Astrocyte (in vitro differentiated cells and primary cell): ENCODE measurements at regions not wholly inside any gene's neighbourhood (a gene's known extent, or its start where the extent isn't known, plus 50 kb on each side); places are given as distances from the start of the nearest gene placed in this dataset.

Experiments used
- DNase-seq: peaks from one replicate; pipeline ENCODE4 v3.0.0-alpha.2; 2010; ENCODE audit warnings: low read depth
- FAIRE-seq: peaks from 2 replicates; lab custom pipeline; 2011; peaks lifted over from hg19 to GRCh38; lab: Jason Lieb, UNC
- H2AFZ ChIP-seq: 2 replicates; pipeline ENCODE4 v1.6.0; 2012; ENCODE audit warnings: low read depth, low read length, inconsistent platforms
- H3K27ac ChIP-seq: 2 replicates; pipeline ENCODE4 v1.5.1; 2011; ENCODE audit warnings: low read depth, low read length, inconsistent platforms
- H3K27me3 ChIP-seq: 2 replicates; pipeline ENCODE4 v1.6.0; 2011; ENCODE audit warnings: low read length, inconsistent platforms; ENCODE audit not compliant: insufficient read depth
- H3K36me3 ChIP-seq: 2 replicates; pipeline ENCODE4 v1.5.1; 2011; ENCODE audit warnings: low read length, inconsistent platforms; ENCODE audit not compliant: insufficient read depth
- H3K4me1 ChIP-seq: 2 replicates; pipeline ENCODE4 v1.5.1; 2011; ENCODE audit warnings: low read length, inconsistent platforms; ENCODE audit not compliant: insufficient read depth
- H3K4me2 ChIP-seq: 2 replicates; pipeline ENCODE4 v1.6.0; 2012; ENCODE audit warnings: low read length, inconsistent platforms
- H3K4me3 ChIP-seq: 2 replicates; pipeline ENCODE4 v1.5.1; 2011; ENCODE audit warnings: low read depth, mild to moderate bottlenecking, low read length, inconsistent platforms; ENCODE audit not compliant: insufficient read depth
- H3K79me2 ChIP-seq: 2 replicates; pipeline ENCODE4 v1.6.0; 2012; ENCODE audit warnings: mild to moderate bottlenecking, low read length, inconsistent platforms; ENCODE audit not compliant: insufficient read depth
- H3K9ac ChIP-seq: 2 replicates; pipeline ENCODE4 v1.6.0; 2012; ENCODE audit warnings: mild to moderate bottlenecking, low read length, inconsistent platforms
- H3K9me3 ChIP-seq: 2 replicates; pipeline ENCODE4 v1.5.1; 2012; ENCODE audit warnings: low read depth, mild to moderate bottlenecking, low read length, inconsistent platforms; ENCODE audit not compliant: insufficient read depth
- H4K20me1 ChIP-seq: 2 replicates; pipeline ENCODE4 v1.6.0; 2012; ENCODE audit warnings: low read length, inconsistent platforms; ENCODE audit not compliant: insufficient read depth
- H3K27ac Mint-ChIP-seq: one replicate; pipeline ENCODE4 v1.8.0; 2021; ENCODE audit warnings: mild to moderate bottlenecking, mixed read lengths; ENCODE audit not compliant: unreplicated experiment
- H3K27me3 Mint-ChIP-seq: one replicate; pipeline ENCODE4 v1.8.0; 2021; ENCODE audit warnings: low read depth, mixed read lengths; ENCODE audit not compliant: unreplicated experiment
- H3K36me3 Mint-ChIP-seq: one replicate; pipeline ENCODE4 v1.8.0; 2021; ENCODE audit warnings: low read depth, mixed read lengths; ENCODE audit not compliant: unreplicated experiment
- H3K4me1 Mint-ChIP-seq: one replicate; pipeline ENCODE4 v1.8.0; 2021; ENCODE audit warnings: low read depth, mixed read lengths; ENCODE audit not compliant: unreplicated experiment
- H3K4me3 Mint-ChIP-seq: one replicate; pipeline ENCODE4 v1.8.0; 2021; ENCODE audit warnings: mild to moderate bottlenecking, moderate library complexity, mixed read lengths; ENCODE audit not compliant: unreplicated experiment
- H3K9me3 Mint-ChIP-seq: one replicate; pipeline ENCODE4 v1.8.0; 2021; ENCODE audit warnings: mild to moderate bottlenecking, mixed read lengths; ENCODE audit not compliant: unreplicated experiment
- CTCF ChIP-seq: IDR thresholded peaks from 2 replicates; pipeline ENCODE4 v1.5.1; 2011; ENCODE audit warnings: low read depth, mild to moderate bottlenecking, inconsistent platforms, low read length, moderate library complexity; ENCODE audit not compliant: insufficient read depth
- EZH2 ChIP-seq: IDR thresholded peaks from 2 replicates; pipeline ENCODE4 v1.6.1; 2012; ENCODE audit warnings: mild to moderate bottlenecking, low read length, inconsistent platforms; ENCODE audit not compliant: insufficient read depth

DNA sequence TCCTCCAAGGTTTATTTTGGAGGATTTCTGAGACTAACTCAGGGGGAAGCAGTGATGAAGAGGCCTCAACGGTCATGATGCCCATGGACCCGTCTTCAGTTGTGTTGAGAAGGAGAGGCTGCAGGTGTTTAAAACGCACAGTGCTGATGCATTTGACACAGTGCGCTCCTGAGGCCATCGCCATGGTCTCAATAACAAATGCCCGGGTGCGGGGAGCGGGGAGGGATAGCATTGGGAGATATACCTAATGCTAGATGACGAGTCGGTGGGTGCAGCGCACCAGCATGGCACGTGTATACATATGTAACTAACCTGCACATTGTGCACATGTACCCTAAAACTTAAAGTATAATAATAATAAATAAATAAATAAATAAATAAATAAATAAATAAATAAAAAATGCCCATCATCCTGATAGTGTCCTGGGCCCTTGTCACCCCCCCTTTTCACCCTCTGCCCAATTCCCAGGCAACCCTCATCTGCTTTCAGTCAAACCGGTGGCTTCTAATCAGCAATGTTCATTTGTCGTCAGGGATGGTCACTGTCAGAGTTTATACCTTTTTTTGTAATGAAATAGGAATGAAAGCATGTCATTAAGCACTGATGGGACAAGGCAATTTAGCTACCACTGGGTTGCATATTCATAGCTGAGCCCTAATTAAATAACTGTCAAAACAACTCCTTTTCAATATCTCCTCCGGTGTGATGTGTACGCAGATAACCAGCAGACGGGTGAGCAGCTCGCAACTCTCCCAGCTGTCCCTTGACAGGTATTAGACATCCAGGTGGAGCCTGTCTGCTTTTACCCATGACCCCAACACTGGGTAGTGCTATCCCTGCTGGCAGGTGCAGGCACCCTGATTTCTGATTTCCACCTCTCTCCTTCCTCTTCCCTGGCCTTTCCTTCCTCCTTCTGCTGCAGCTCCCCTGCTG is 95.9 kb downstream of the KCNF1 start:
- H3K27me3 Mint-ChIP-seq = peaks cover 7% of the 10 kb centered on the region
- Histone ChIP-seq H3K27ac (no peak overlapping the region), H3K27me3 (no peaks in the 10 kb centered on the region), H3K9me3 (peaks cover 3% of the 10 kb centered on the region), H3K9ac (no peak overlapping the region), H3K4me1 (peaks cover 5% of the 10 kb centered on the region), H4K20me1 (no peaks in the 10 kb centered on the region), H2AFZ (no peak overlapping the region), H3K4me3 (no peak overlapping the region), H3K4me2 (no peak overlapping the region), H3K36me3 (no peaks in the 10 kb centered on the region), H3K79me2 (no peaks in the 10 kb centered on the region)
- TF ChIP-seq EZH2 (no peak), CTCF (no peak)
- FAIRE-seq = no peak
- peaks cover 4% of the 10 kb centered on the region for H3K36me3 Mint-ChIP-seq
- peaks cover 26% of the 10 kb centered on the region for H3K9me3 Mint-ChIP-seq
- no peak for DNase-seq
- no peak overlapping the region for H3K27ac Mint-ChIP-seq
- H3K4me1 Mint-ChIP-seq = peaks cover 10% of the 10 kb centered on the region
- H3K4me3 Mint-ChIP-seq = no peak overlapping the region

DNA sequence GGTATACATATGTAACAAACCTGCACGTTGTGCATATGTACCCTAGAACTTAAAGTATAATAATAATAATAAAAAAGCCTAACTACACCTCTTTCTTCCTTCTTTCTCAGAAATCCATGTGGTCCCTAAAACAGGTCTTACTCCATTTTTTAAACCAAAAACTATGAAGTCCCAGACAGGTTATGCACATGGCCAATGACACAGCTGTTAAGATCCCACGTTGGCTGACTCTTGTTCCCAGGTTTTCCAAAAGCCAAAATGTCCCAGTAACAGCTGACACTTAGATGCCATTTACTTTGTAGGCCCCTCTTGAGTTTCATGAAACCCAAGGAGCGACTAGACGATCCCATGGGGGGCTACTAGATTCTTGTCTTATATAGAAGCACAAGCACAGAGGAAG is 97.0 kb downstream of the KCNF1 start:
- H3K27me3 Mint-ChIP-seq = peaks cover 7% of the 10 kb centered on the region
- Histone ChIP-seq H3K4me1 (peaks cover 1% of the 10 kb centered on the region), H3K4me3 (no peak overlapping the region), H3K9me3 (peaks cover 3% of the 10 kb centered on the region), H2AFZ (no peak overlapping the region), H4K20me1 (no peaks in the 10 kb centered on the region), H3K79me2 (no peaks in the 10 kb centered on the region), H3K27ac (no peak overlapping the region), H3K9ac (no peak overlapping the region), H3K36me3 (no peaks in the 10 kb centered on the region), H3K27me3 (peaks cover 2% of the 10 kb centered on the region), H3K4me2 (no peak overlapping the region)
- H3K36me3 Mint-ChIP-seq = peaks cover 4% of the 10 kb centered on the region
- no peak for TF ChIP-seq CTCF
- DNase-seq = no peak
- FAIRE-seq = no peak
- no peak overlapping the region for H3K27ac Mint-ChIP-seq
- peaks cover 9% of the 10 kb centered on the region for H3K4me1 Mint-ChIP-seq
- H3K9me3 Mint-ChIP-seq = peaks cover 26% of the 10 kb centered on the region
- no peak overlapping the region for H3K4me3 Mint-ChIP-seq

DNA sequence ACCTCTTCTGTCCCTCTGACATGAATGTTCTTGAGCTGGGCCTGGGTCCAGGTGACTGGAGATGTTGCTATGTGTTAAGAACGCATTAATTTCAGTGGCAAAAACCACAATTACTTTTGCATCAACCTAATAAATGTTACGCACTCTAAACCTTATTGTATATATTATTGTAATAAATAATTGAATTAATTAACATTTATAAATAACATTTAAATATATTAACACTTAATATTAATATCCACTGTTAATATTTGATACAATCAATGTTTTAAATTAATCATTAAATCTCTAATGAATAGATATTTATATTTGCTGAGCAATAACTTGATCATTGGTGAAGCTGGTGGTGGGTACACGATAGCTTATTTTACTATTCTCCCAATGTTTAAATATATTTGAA is 97.4 kb downstream of the KCNF1 start:
- no peak overlapping the region for H3K4me3 Mint-ChIP-seq
- peaks cover 7% of the 10 kb centered on the region for H3K27me3 Mint-ChIP-seq
- no peak overlapping the region for H3K27ac ChIP-seq
- H3K27ac Mint-ChIP-seq = no peak overlapping the region
- H3K27me3 ChIP-seq = peaks cover 5% of the 10 kb centered on the region
- no peaks in the 10 kb centered on the region for H4K20me1 ChIP-seq
- no peaks in the 10 kb centered on the region for H3K36me3 ChIP-seq
- no peaks in the 10 kb centered on the region for H3K79me2 ChIP-seq
- peaks cover 3% of the 10 kb centered on the region for H3K9me3 ChIP-seq
- no peak for TF ChIP-seq EZH2
- no peak for TF ChIP-seq CTCF
- no peak overlapping the region for H3K4me2 ChIP-seq
- H3K4me1 Mint-ChIP-seq = peaks cover 5% of the 10 kb centered on the region
- peaks cover 26% of the 10 kb centered on the region for H3K9me3 Mint-ChIP-seq
- H3K4me1 ChIP-seq = no peaks in the 10 kb centered on the region
- FAIRE-seq (no peak), DNase-seq (no peak)
- no peak overlapping the region for H3K4me3 ChIP-seq
- peaks cover 4% of the 10 kb centered on the region for H3K36me3 Mint-ChIP-seq
- no peak overlapping the region for H2AFZ ChIP-seq
- no peak overlapping the region for H3K9ac ChIP-seq
